Panc1 (cell line): ENCODE measurements at regions not wholly inside any gene's neighbourhood (a gene's known extent, or its start where the extent isn't known, plus 50 kb on each side); places are given as distances from the start of the nearest gene placed in this dataset.

Experiments used
- ATAC-seq: fragments of 200-7000 bp; cut with Tn5 transposase; 2 replicates; pipeline ENCODE4 v1.9.1; 2020; ENCODE audit warnings: mild to moderate bottlenecking, moderate library complexity
- BruUV-seq: library from RNA; stranded (reverse); fragments of 400-500 nt; replicated peaks from 2 replicates; lab custom pipeline; 2021; lab: Mats Ljungman, UMichigan
- CTCF ChIA-PET: fragments of 300-600 bp; sonication (Branson Sonifier 250); formaldehyde crosslinking; loops from one replicate; lab custom pipeline; 2022; ENCODE audit warnings: antibody characterized with exemption; lab: Charles Lee
- POLR2A ChIA-PET: fragments of 300-600 bp; sonication (Branson Sonifier 250); formaldehyde crosslinking; loops from one replicate; lab custom pipeline; 2022; ENCODE audit warnings: antibody characterized with exemption; lab: Charles Lee
- DNase-seq: peaks from one replicate; pipeline ENCODE4 v3.0.0-alpha.2; 2010; ENCODE audit warnings: low read depth, low spot score
- H3K27ac ChIP-seq: 2 replicates; pipeline ENCODE4 v1.5.1; 2011; ENCODE audit warnings: mild to moderate bottlenecking, low read length, inconsistent platforms
- H3K27me3 ChIP-seq: fragments of 200-500 bp; sonication (Bioruptor generic); 2 replicates; pipeline ENCODE4 v1.6.0; 2014; ENCODE audit warnings: low read length, inconsistent platforms; ENCODE audit not compliant: control insufficient read depth, insufficient read depth
- H3K36me3 ChIP-seq: fragments of 200-500 bp; sonication (Bioruptor generic); 2 replicates; pipeline ENCODE4 v1.5.1; 2014; ENCODE audit warnings: inconsistent platforms, mild to moderate bottlenecking, low read length, moderate library complexity; ENCODE audit not compliant: control insufficient read depth, insufficient read depth
- H3K4me1 ChIP-seq: 2 replicates; pipeline ENCODE4 v1.5.1; 2011; ENCODE audit warnings: inconsistent platforms, mild to moderate bottlenecking, low read length, moderate library complexity; ENCODE audit not compliant: control insufficient read depth, insufficient read depth
- H3K4me3 ChIP-seq, 2 experiments: 2 replicates each; pipeline ENCODE4 v1.5.1; 2011 to 2012; ENCODE audit warnings: low read depth in 2 of 2, low read length in 2 of 2, mild to moderate bottlenecking in 2 of 2, inconsistent platforms in 1 of 2, moderate library complexity in 1 of 2
- H3K9me3 ChIP-seq: fragments of 200-500 bp; sonication (Bioruptor generic); 2 replicates; pipeline ENCODE4 v1.5.1; 2014; ENCODE audit warnings: low read depth, mild to moderate bottlenecking, inconsistent platforms, low read length, moderate library complexity; ENCODE audit not compliant: control insufficient read depth, insufficient read depth
- POLR2AphosphoS5 ChIP-seq: IDR thresholded peaks from 2 replicates; pipeline ENCODE4 v1.6.1; 2012; ENCODE audit warnings: mild to moderate bottlenecking, low read depth, low read length, moderate library complexity
- SIN3A ChIP-seq: IDR thresholded peaks from 2 replicates; pipeline ENCODE4 v1.6.1; 2012; ENCODE audit warnings: low read depth, mild to moderate bottlenecking, low read length, moderate library complexity, borderline replicate concordance; ENCODE audit not compliant: insufficient read depth
- TCF7L2 ChIP-seq: IDR thresholded peaks from 2 replicates; pipeline ENCODE4 v1.6.1; 2011; ENCODE audit warnings: mild to moderate bottlenecking, low read depth, low read length, inconsistent platforms
- in situ Hi-C: cut with HindIII; loops from 2 replicates; pipeline ENCODE4 v1.10.0; 2016; ENCODE audit warnings: low sequenced_read_pairs, low pct_unique_long_range_greater_than_20kb
- intact Hi-C: fragments of 100-400 bp; cut with micrococcal nuclease; formaldehyde crosslinking; loops from one replicate; pipeline ENCODE4 v1.10.0; 2022; ENCODE audit not compliant: unreplicated experiment
- TF ChIP-seq, protein P1 (sequence below): fragments of 450-650 bp; IDR thresholded peaks from 2 replicates; pipeline ENCODE4 v1.5.1; 2017; ENCODE audit warnings: mild to moderate bottlenecking
- TF ChIP-seq, protein P2 (sequence below), 2 experiments: IDR thresholded peaks; 2 replicates each; pipeline ENCODE4 v1.6.1; 2011 to 2012; ENCODE audit warnings: low read depth in 2 of 2, control low read depth in 1 of 2, low read length in 1 of 2, mild to moderate bottlenecking in 1 of 2, moderate library complexity in 1 of 2; ENCODE audit not compliant: insufficient read depth in 1 of 2

DNA sequence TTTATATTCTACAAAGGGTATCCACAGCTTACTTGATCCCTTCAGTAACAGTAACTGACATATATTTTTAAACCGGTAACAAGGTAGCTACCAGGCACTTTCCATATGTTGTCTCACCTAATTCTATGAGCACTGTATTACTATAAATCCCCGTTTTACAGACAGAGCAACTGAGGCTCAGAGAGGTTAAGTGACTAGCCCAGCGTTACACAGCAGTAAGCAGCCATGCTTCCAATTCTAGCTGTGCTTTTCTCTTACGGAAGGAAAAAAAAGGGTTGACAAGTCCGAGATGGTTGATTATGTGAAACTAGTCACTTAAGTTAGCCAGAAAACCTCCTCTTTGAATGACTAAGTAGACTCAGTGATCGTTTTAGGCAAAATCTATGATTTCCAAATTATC lies 187.3 kb upstream of the LHX5 start:
- CTCF ChIA-PET: no interaction called here
- ATAC-seq (no peak), DNase-seq (no peak)
- BruUV-seq: no TSS peak
- intact Hi-C loops (no loop called here), in situ Hi-C loops (no loop called here)
- Histone ChIP-seq H3K4me1 (no peaks in the 10 kb centered on the region), H3K27me3 (no peaks in the 10 kb centered on the region; the same call in 1 of the 2 replicates), H3K36me3 (no peaks in the 10 kb centered on the region), H3K27ac (no peak overlapping the region), H3K4me3 (no peak overlapping the region), H3K9me3 (no peaks in the 10 kb centered on the region)
- POLR2A ChIA-PET: no interaction called here
- TF ChIP-seq, protein P1, sequence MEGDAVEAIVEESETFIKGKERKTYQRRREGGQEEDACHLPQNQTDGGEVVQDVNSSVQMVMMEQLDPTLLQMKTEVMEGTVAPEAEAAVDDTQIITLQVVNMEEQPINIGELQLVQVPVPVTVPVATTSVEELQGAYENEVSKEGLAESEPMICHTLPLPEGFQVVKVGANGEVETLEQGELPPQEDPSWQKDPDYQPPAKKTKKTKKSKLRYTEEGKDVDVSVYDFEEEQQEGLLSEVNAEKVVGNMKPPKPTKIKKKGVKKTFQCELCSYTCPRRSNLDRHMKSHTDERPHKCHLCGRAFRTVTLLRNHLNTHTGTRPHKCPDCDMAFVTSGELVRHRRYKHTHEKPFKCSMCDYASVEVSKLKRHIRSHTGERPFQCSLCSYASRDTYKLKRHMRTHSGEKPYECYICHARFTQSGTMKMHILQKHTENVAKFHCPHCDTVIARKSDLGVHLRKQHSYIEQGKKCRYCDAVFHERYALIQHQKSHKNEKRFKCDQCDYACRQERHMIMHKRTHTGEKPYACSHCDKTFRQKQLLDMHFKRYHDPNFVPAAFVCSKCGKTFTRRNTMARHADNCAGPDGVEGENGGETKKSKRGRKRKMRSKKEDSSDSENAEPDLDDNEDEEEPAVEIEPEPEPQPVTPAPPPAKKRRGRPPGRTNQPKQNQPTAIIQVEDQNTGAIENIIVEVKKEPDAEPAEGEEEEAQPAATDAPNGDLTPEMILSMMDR: no peak
- no peak for TF ChIP-seq TCF7L2
- no peak for TF ChIP-seq POLR2AphosphoS5
- TF ChIP-seq, protein P2, sequence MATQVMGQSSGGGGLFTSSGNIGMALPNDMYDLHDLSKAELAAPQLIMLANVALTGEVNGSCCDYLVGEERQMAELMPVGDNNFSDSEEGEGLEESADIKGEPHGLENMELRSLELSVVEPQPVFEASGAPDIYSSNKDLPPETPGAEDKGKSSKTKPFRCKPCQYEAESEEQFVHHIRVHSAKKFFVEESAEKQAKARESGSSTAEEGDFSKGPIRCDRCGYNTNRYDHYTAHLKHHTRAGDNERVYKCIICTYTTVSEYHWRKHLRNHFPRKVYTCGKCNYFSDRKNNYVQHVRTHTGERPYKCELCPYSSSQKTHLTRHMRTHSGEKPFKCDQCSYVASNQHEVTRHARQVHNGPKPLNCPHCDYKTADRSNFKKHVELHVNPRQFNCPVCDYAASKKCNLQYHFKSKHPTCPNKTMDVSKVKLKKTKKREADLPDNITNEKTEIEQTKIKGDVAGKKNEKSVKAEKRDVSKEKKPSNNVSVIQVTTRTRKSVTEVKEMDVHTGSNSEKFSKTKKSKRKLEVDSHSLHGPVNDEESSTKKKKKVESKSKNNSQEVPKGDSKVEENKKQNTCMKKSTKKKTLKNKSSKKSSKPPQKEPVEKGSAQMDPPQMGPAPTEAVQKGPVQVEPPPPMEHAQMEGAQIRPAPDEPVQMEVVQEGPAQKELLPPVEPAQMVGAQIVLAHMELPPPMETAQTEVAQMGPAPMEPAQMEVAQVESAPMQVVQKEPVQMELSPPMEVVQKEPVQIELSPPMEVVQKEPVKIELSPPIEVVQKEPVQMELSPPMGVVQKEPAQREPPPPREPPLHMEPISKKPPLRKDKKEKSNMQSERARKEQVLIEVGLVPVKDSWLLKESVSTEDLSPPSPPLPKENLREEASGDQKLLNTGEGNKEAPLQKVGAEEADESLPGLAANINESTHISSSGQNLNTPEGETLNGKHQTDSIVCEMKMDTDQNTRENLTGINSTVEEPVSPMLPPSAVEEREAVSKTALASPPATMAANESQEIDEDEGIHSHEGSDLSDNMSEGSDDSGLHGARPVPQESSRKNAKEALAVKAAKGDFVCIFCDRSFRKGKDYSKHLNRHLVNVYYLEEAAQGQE (IDR thresholded peaks at IDR 0.05; ENCODE audit: insufficient read depth in 1 of 2, low read depth in 2 of 2, low read length in 1 of 2): no peak
- TF ChIP-seq SIN3A: no peak

DNA sequence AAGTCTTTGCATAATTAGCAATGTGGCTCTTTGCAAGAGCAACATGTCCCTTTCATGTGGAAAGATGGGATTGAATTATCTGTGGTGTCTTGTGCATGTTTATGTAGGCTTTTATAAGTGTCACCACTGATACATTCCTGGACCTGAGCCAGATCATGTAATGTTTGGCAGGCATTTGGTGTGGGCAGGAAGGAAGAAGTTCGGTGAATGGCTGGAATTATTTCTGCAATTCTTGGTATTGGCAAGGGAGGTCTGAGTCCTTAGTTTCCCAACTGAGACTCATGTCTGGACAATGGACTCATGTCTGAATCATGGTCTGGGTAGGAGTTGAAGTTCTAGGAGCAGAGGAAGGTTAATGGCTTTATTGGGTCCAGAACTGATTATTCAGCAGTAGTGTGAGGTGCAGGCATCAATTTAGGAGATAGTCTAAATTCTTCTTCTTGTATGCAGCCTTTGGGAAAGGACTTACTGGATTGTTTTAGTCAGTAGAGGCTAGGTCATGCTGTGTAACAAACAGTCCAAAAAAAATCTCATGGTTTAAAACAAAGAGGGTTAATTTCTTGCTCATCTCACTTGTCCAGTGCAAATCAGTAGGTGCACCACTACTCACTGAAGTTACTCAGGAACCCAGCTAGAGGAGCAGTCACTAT lies 186.5 kb upstream of the LHX5 start:
- ATAC-seq (no peak), DNase-seq (no peak)
- Histone ChIP-seq H3K9me3 (no peaks in the 10 kb centered on the region), H3K4me1 (no peaks in the 10 kb centered on the region), H3K36me3 (no peaks in the 10 kb centered on the region), H3K4me3 (no peak overlapping the region), H3K27ac (no peak overlapping the region), H3K27me3 (no peaks in the 10 kb centered on the region; the same call in 1 of the 2 replicates)
- in situ Hi-C loops: no loop called here
- ChIA-PET POLR2A (no interaction called here), CTCF (no interaction called here)
- no TSS peak for BruUV-seq
- TF ChIP-seq, protein P2 (IDR thresholded peaks at IDR 0.05; ENCODE audit: insufficient read depth in 1 of 2, low read depth in 2 of 2, low read length in 1 of 2): no peak
- TF ChIP-seq TCF7L2 (no peak), SIN3A (no peak)
- TF ChIP-seq, protein P1: no peak
- intact Hi-C loops: no loop called here
